Hepatocyte (in vitro differentiated cells): ENCODE measurements at regions not wholly inside any gene's neighbourhood (a gene's known extent, or its start where the extent isn't known, plus 50 kb on each side); places are given as distances from the start of the nearest gene placed in this dataset.

Experiments
- CTCF ChIP-seq: fragments of 200-600 bp; sonication (generic); IDR thresholded peaks from 2 replicates; pipeline ENCODE4 v1.5.1; 2016; ENCODE audit warnings: antibody characterized with exemption, mild to moderate bottlenecking; ENCODE audit not compliant: poor library complexity
- EZH2 ChIP-seq: fragments of 200-600 bp; sonication (generic); IDR thresholded peaks from 2 replicates; pipeline ENCODE4 v1.6.1; 2016; ENCODE audit warnings: antibody characterized with exemption, mild to moderate bottlenecking, borderline replicate concordance
- EZH2phosphoT487 ChIP-seq: fragments of 200-600 bp; sonication (generic); IDR thresholded peaks from one replicate; pipeline ENCODE4 v1.6.1; 2018; ENCODE audit warnings: antibody characterized with exemption, mild to moderate bottlenecking, low read depth, moderate library complexity; ENCODE audit not compliant: unreplicated experiment, severe bottlenecking

GRCh38 chr12:4084573-4084972 lies 189.0 kb upstream of the CCND2 start:
- TF ChIP-seq CTCF = no peak
- no peak for TF ChIP-seq EZH2
- TF ChIP-seq EZH2phosphoT487 = no peak
